ENCODE measurements at regions not wholly inside any gene's neighbourhood (a gene's known extent, or its start where the extent isn't known, plus 50 kb on each side); places are given as distances from the start of the nearest gene placed in this dataset.
"Not testable (repeated sequence)": the region's sequence is repeated elsewhere in the genome, so short reads cannot be mapped to it uniquely, and the experiment has no call there.

DNA sequence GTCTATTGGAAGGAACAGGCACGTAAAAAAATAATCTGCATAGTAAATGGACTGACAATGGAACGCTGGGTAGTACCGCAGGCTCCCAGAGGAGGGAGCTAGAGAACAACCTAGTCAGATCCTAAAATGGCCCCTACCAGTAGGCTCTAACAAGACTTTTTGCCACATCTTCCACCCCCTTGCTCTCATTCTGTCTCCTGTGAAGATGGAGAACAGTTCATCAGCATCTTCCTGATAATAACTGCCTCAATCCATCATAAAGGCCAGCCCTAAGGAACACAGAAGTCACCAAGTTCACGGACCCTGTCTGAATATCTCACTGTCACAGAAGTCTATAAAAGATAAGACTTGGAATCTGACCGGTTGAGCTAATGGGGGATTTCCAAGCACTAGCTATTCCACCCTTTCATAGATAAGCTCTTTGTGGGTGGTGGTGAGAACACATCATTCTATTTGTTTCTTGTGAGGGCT lies 133.4 kb downstream of the SLC1A3 start:
- no peaks in the 10 kb centered on the region for H3K27me3 ChIP-seq
- DNase-seq, result peak; percentile 89
- peaks cover 7% of the 10 kb centered on the region for H3K4me1 ChIP-seq
- intact Hi-C loops (cut with DNase I; ENCODE audit: low total_unique reads), result no loop called here
- no peaks in the 10 kb centered on the region for H3K9me3 ChIP-seq
- H3K36me3 ChIP-seq (ENCODE audit: low read depth, missing control alignments), result no peaks in the 10 kb centered on the region
- H3K27ac ChIP-seq, result no peak overlapping the region
- TF ChIP-seq, protein P1, sequence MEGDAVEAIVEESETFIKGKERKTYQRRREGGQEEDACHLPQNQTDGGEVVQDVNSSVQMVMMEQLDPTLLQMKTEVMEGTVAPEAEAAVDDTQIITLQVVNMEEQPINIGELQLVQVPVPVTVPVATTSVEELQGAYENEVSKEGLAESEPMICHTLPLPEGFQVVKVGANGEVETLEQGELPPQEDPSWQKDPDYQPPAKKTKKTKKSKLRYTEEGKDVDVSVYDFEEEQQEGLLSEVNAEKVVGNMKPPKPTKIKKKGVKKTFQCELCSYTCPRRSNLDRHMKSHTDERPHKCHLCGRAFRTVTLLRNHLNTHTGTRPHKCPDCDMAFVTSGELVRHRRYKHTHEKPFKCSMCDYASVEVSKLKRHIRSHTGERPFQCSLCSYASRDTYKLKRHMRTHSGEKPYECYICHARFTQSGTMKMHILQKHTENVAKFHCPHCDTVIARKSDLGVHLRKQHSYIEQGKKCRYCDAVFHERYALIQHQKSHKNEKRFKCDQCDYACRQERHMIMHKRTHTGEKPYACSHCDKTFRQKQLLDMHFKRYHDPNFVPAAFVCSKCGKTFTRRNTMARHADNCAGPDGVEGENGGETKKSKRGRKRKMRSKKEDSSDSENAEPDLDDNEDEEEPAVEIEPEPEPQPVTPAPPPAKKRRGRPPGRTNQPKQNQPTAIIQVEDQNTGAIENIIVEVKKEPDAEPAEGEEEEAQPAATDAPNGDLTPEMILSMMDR (IDR thresholded peaks at IDR 0.05), result peak; percentile 44 to 86 (median 81)
- TF ChIP-seq POLR2A (IDR thresholded peaks at IDR 0.05), result no peak
- WGBS, 2 donors, result 18 to 22% methylated on average over 5 of the region's 5 CpGs
- no peak overlapping the region for H3K4me3 ChIP-seq

DNA sequence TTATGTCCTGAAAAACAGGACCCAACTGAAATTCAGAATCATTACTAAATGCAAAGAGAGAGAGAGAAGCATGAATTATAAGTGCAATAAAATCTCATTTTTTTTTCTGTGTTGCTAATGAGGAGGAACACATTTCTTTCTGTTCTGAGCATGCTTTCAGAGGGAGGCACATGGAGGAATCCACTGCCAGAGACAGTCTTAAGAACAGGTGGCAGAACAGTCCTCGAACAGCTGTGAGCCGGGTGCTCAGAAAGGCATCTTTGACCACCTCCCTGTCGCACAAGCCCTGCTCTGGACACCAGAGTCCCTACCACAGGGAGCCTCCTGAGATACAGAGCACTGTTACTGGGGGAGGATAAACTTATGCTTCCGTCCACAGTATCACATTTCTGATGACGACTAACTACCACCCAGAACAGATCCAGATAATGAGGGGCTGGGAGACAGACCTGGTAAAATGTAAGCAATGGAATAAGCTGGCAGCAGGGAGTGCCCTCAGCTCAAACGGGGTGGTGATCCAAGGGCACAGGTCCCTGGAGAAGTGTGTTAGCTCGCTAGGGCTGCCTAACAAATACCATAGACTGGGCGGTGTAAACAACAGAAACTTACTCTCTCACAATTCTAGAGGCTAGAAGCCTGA lies 134.0 kb downstream of the SLC1A3 start:
- Histone ChIP-seq H3K36me3 (ENCODE audit: low read depth, missing control alignments) (no peaks in the 10 kb centered on the region), H3K9me3 (no peaks in the 10 kb centered on the region), H3K27ac (no peak overlapping the region), H3K4me3 (no peak overlapping the region), H3K27me3 (no peaks in the 10 kb centered on the region), H3K4me1 (peaks cover 7% of the 10 kb centered on the region)
- intact Hi-C loops (cut with DNase I; ENCODE audit: low total_unique reads), result no loop called here
- DNase-seq, result no peak
- TF ChIP-seq POLR2A (IDR thresholded peaks at IDR 0.05), result no peak
- TF ChIP-seq, protein P1 (IDR thresholded peaks at IDR 0.05), result no peak
- WGBS, 2 donors, result 70 to 72% methylated on average over 7 to 8 of the region's 8 CpGs

- Histone ChIP-seq H3K27ac (no peak overlapping the region), H3K36me3 (ENCODE audit: low read depth, missing control alignments) (no peaks in the 10 kb centered on the region), H3K4me3 (no peak overlapping the region), H3K9me3 (no peaks in the 10 kb centered on the region), H3K4me1 (peaks cover 7% of the 10 kb centered on the region), H3K27me3 (no peaks in the 10 kb centered on the region)
- intact Hi-C loops (cut with DNase I; ENCODE audit: low total_unique reads), result no loop called here
- no peak for DNase-seq
- WGBS, 2 donors, result 80 to 84% methylated on average over 7 of the region's 7 CpGs
- TF ChIP-seq POLR2A (IDR thresholded peaks at IDR 0.05), result no peak
These were observed 134.7 kb downstream of the SLC1A3 start for GRCh38 chr5:36741128-36741527.

- intact Hi-C loops (cut with DNase I; ENCODE audit: low total_unique reads), result no loop called here
- peaks cover 7% of the 10 kb centered on the region for H3K4me1 ChIP-seq
- H3K4me3 ChIP-seq, result peak overlapping the region; percentile 57 to 59
- H3K36me3 ChIP-seq (ENCODE audit: low read depth, missing control alignments), result no peaks in the 10 kb centered on the region
- peak; percentile 76 for DNase-seq
- no peaks in the 10 kb centered on the region for H3K9me3 ChIP-seq
- no peak overlapping the region for H3K27ac ChIP-seq
- WGBS, 2 donors, result 9 to 10% methylated on average over 22 of the region's 22 CpGs
- TF ChIP-seq POLR2A (IDR thresholded peaks at IDR 0.05), result no peak
- TF ChIP-seq, protein P1 (IDR thresholded peaks at IDR 0.05), result peak in 1 of 3 experiments; percentile 52
- H3K27me3 ChIP-seq, result no peaks in the 10 kb centered on the region
These were observed 132.4 kb upstream of the NIPBL start for GRCh38 chr5:36743891-36744772.

GRCh38 chr5:36744773-36745589 lies 131.6 kb upstream of the NIPBL start:
- intact Hi-C loops (cut with DNase I; ENCODE audit: low total_unique reads), result no loop called here
- Histone ChIP-seq H3K36me3 (ENCODE audit: low read depth, missing control alignments) (no peaks in the 10 kb centered on the region), H3K4me1 (peaks cover 7% of the 10 kb centered on the region), H3K27ac (no peak overlapping the region), H3K4me3 (peak overlapping the region; percentile 57 to 59), H3K27me3 (no peaks in the 10 kb centered on the region), H3K9me3 (no peaks in the 10 kb centered on the region)
- peak; percentile 70 for DNase-seq
- 0 to 2% methylated on average over 28 to 47 of the region's 50 CpGs for WGBS, 2 donors
- no peak for TF ChIP-seq POLR2A (IDR thresholded peaks at IDR 0.05)
- TF ChIP-seq, protein P1 (IDR thresholded peaks at IDR 0.05), result peak in 2 of 3 experiments; percentile 47 to 57

DNA sequence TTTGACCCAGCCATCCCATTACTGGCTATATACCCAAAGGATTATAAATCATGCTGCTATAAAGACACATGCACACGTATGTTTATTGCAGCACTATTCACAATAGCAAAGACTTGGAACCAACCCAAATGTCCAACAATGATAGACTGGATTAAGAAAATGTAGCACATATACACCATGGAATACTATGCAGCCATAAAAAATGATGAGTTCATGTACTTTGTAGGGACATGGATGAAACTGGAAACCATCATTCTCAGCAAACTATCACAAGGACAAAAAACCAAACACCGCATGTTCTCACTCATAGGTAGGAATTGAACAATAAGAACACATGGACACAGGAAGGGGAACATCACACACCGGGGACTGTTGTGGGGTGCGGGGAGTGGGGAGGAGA lies 128.8 kb upstream of the NIPBL start:
- H3K4me1 ChIP-seq; H3K36me3 ChIP-seq (ENCODE audit: low read depth, missing control alignments); DNase-seq; intact Hi-C loops (cut with DNase I; ENCODE audit: low total_unique reads); H3K9me3 ChIP-seq; H3K4me3 ChIP-seq; H3K27ac ChIP-seq; H3K27me3 ChIP-seq: not testable (repeated sequence)
- 91 to 98% methylated on average over 3 of the region's 4 CpGs for WGBS, 2 donors

Data from testis (tissue), 2 donors.